ENCODE measurements at regions not wholly inside any gene's neighbourhood (a gene's known extent, or its start where the extent isn't known, plus 50 kb on each side); places are given as distances from the start of the nearest gene placed in this dataset.

- no peak overlapping the region for H3K9ac ChIP-seq (ENCODE audit: low read length)
Measured at GRCh38 chr18:55918444-55918843, 330.5 kb upstream of the TCF4 start.

DNA sequence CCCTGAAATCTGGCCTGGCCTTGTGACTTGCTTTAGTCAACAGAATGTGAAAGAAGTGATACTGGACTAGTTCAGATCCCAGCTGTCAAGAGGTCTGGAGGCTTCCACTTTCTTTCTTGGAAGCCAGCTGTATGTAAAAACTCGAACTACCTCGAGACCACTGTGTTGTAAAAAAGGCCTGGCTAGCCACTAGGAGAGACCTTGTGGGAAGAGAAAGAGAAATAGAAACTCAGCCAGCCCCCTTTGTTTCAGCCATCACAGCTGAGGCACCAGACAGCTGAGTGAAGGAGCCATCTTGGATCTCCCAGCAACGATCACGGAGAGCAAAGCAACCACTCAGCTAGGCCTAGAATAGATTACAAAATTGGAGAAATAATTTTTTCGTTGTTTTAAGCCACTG, 324.9 kb upstream of the TCF4 start:
- Histone ChIP-seq H3K4me1 (ENCODE audit: low read length) (no peaks in the 10 kb centered on the region), H3K27ac (ENCODE audit: low read length) (no peak overlapping the region), H3K4me3 (ENCODE audit: low read length) (no peak overlapping the region), H3K9me2 (replicated peaks; ENCODE audit: insufficient read depth, low read length) (no peaks in the 10 kb centered on the region), H3K9me3 (replicated peaks; ENCODE audit: insufficient read depth, low read length) (no peaks in the 10 kb centered on the region), H3K27me3 (replicated peaks; ENCODE audit: insufficient read depth, low read length) (no peaks in the 10 kb centered on the region), H3F3A (ENCODE audit: insufficient read depth, low read length) (no peaks in the 10 kb centered on the region), H3K9ac (ENCODE audit: low read length) (no peak overlapping the region), H2AFZ (ENCODE audit: low read length) (no peak overlapping the region), H3K4me2 (ENCODE audit: low read depth, low read length) (no peak overlapping the region), H4K20me1 (ENCODE audit: insufficient read depth, low read length) (no peaks in the 10 kb centered on the region), H3K36me3 (replicated peaks; ENCODE audit: insufficient read depth, low read length) (no peaks in the 10 kb centered on the region), H3K79me2 (ENCODE audit: low read length) (no peaks in the 10 kb centered on the region)
- no peak for DNase-seq
- TF ChIP-seq EZH2 (optimal IDR thresholded peaks at IDR 0.05; ENCODE audit: low read depth, low read length): no peak
- TF ChIP-seq CTCF (IDR thresholded peaks at IDR 0.05; ENCODE audit: low read length): no peak
- TF ChIP-seq EZH2phosphoT487 (IDR thresholded peaks at IDR 0.05; ENCODE audit: low read length): no peak

More at GRCh38 chr18:55918444-55918843, 330.5 kb upstream of the TCF4 start:
- Histone ChIP-seq H3K79me2 (ENCODE audit: low read length) (no peaks in the 10 kb centered on the region), H3K4me1 (ENCODE audit: low read length) (no peaks in the 10 kb centered on the region), H3K9me3 (replicated peaks; ENCODE audit: insufficient read depth, low read length) (no peaks in the 10 kb centered on the region), H3K4me2 (ENCODE audit: low read depth, low read length) (no peak overlapping the region), H3K27ac (ENCODE audit: low read length) (no peak overlapping the region), H2AFZ (ENCODE audit: low read length) (no peak overlapping the region), H3K27me3 (replicated peaks; ENCODE audit: insufficient read depth, low read length) (no peaks in the 10 kb centered on the region), H3F3A (ENCODE audit: insufficient read depth, low read length) (no peaks in the 10 kb centered on the region), H4K20me1 (ENCODE audit: insufficient read depth, low read length) (no peaks in the 10 kb centered on the region), H3K36me3 (replicated peaks; ENCODE audit: insufficient read depth, low read length) (no peaks in the 10 kb centered on the region), H3K4me3 (ENCODE audit: low read length) (no peak overlapping the region), H3K9me2 (replicated peaks; ENCODE audit: insufficient read depth, low read length) (no peaks in the 10 kb centered on the region)
- DNase-seq: no peak
- TF ChIP-seq CTCF (IDR thresholded peaks at IDR 0.05; ENCODE audit: low read length) (no peak), EZH2 (optimal IDR thresholded peaks at IDR 0.05; ENCODE audit: low read depth, low read length) (no peak), EZH2phosphoT487 (IDR thresholded peaks at IDR 0.05; ENCODE audit: low read length) (no peak)

DNA sequence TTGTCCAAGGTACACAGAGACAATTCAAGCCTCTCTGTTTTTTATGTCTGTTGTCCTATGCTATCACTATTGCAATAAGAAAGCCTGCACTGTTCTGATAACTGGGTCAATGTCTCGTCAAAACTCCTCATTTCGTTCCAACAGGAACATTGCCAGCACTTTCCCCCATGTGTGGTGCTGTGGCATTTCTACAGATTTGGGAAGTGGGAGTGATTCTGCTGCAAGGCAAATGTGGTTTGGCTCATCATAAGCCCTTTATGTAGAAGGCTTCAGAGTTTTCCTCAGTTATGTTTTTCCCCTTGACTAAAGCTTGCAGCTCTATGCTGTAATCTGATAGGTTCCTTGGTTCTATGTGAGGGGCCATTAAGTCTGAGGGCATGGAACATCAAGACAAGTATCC, 324.1 kb upstream of the TCF4 start:
- Histone ChIP-seq H2AFZ (ENCODE audit: low read length) (no peak overlapping the region), H3K36me3 (replicated peaks; ENCODE audit: insufficient read depth, low read length) (no peaks in the 10 kb centered on the region), H3K9me2 (replicated peaks; ENCODE audit: insufficient read depth, low read length) (no peaks in the 10 kb centered on the region), H3K79me2 (ENCODE audit: low read length) (no peaks in the 10 kb centered on the region), H3K9ac (ENCODE audit: low read length) (no peak overlapping the region), H3K27ac (ENCODE audit: low read length) (no peak overlapping the region), H3K4me1 (ENCODE audit: low read length) (no peaks in the 10 kb centered on the region), H4K20me1 (ENCODE audit: insufficient read depth, low read length) (no peaks in the 10 kb centered on the region), H3K4me3 (ENCODE audit: low read length) (no peak overlapping the region), H3K27me3 (replicated peaks; ENCODE audit: insufficient read depth, low read length) (no peaks in the 10 kb centered on the region), H3F3A (ENCODE audit: insufficient read depth, low read length) (no peaks in the 10 kb centered on the region), H3K4me2 (ENCODE audit: low read depth, low read length) (no peak overlapping the region), H3K9me3 (replicated peaks; ENCODE audit: insufficient read depth, low read length) (no peaks in the 10 kb centered on the region)
- no peak for DNase-seq
- TF ChIP-seq EZH2 (optimal IDR thresholded peaks at IDR 0.05; ENCODE audit: low read depth, low read length): no peak
- TF ChIP-seq EZH2phosphoT487 (IDR thresholded peaks at IDR 0.05; ENCODE audit: low read length): no peak
- no peak for TF ChIP-seq CTCF (IDR thresholded peaks at IDR 0.05; ENCODE audit: low read length)

Data from MM.1S (cell line).